HepG2 (cell line): ENCODE measurements at regions not wholly inside any gene's neighbourhood (a gene's known extent, or its start where the extent isn't known, plus 50 kb on each side); places are given as distances from the start of the nearest gene placed in this dataset.

ENCODE experiments used
- CTCF ChIP-seq: sonication (generic); formaldehyde crosslinking; IDR thresholded peaks from 2 replicates; pipeline ENCODE4 v1.5.0; 2020; ENCODE audit warnings: mild to moderate bottlenecking, missing genetic modification reagents, moderate library complexity
- IRF1 ChIP-seq: sonication (generic); formaldehyde crosslinking; IDR thresholded peaks from 2 replicates; pipeline ENCODE4 v1.4.0; 2020; ENCODE audit warnings: low read depth, mild to moderate bottlenecking, missing genetic modification reagents
- JUN ChIP-seq: sonication (generic); formaldehyde crosslinking; IDR thresholded peaks from 2 replicates; pipeline ENCODE4 v1.4.0; 2020; ENCODE audit warnings: mild to moderate bottlenecking, missing genetic modification reagents
- KDM5A ChIP-seq: fragments of 200-600 bp; sonication (generic); IDR thresholded peaks from 2 replicates; pipeline ENCODE4 v1.7.0; 2018; ENCODE audit warnings: antibody characterized with exemption, mild to moderate bottlenecking, low read length, borderline replicate concordance
- PHF21A ChIP-seq: sonication (generic); formaldehyde crosslinking; IDR thresholded peaks from 2 replicates; pipeline ENCODE4 v1.5.0; 2020; ENCODE audit warnings: mild to moderate bottlenecking, missing genetic modification reagents
- POLR2AphosphoS5 ChIP-seq: IDR thresholded peaks from 2 replicates; pipeline ENCODE4 v1.6.1; 2012; ENCODE audit warnings: low read depth, low read length
- TCF12 ChIP-seq, 2 experiments: fragments of 450-650 bp in 1 of 2; sonication (generic) in 1 of 2; formaldehyde crosslinking in 1 of 2; IDR thresholded peaks; 2 replicates each; pipeline versions ENCODE4 v1.6.1 to v1.8.0; 2017 to 2022; ENCODE audit warnings: antibody characterized with exemption in 1 of 2, mild to moderate bottlenecking in 1 of 2, missing genetic modification reagents in 1 of 2, moderate library complexity in 1 of 2
- TOE1 ChIP-seq: sonication (generic); formaldehyde crosslinking; IDR thresholded peaks from 2 replicates; pipeline ENCODE4 v1.4.0; 2020; ENCODE audit warnings: mild to moderate bottlenecking, missing genetic modification reagents
- YY1 ChIP-seq: IDR thresholded peaks from 2 replicates; pipeline ENCODE4 v1.6.1; 2011; ENCODE audit warnings: low read length, low read depth, moderate library complexity, mild to moderate bottlenecking; ENCODE audit not compliant: insufficient read depth, insufficient replicate concordance
- ZNF530 ChIP-seq: sonication (generic); formaldehyde crosslinking; IDR thresholded peaks from 2 replicates; pipeline ENCODE4 v1.5.0; 2020; ENCODE audit warnings: low read depth, mild to moderate bottlenecking, missing genetic modification reagents

GRCh38 chr11:25485315-25485714 is 846.6 kb upstream of the ANO3 start:
- TF ChIP-seq TCF12 (IDR thresholded peaks at IDR 0.05), result no peak
- no peak for TF ChIP-seq TCF12 (CRISPR knock-in tag; IDR thresholded peaks at IDR 0.05)
- TF ChIP-seq IRF1, result no peak
- TF ChIP-seq CTCF (CRISPR knock-in tag), result no peak
- TF ChIP-seq JUN (CRISPR knock-in tag), result no peak
- no peak for TF ChIP-seq TOE1 (CRISPR knock-in tag)
- TF ChIP-seq KDM5A, result no peak
- no peak for TF ChIP-seq PHF21A
- TF ChIP-seq POLR2AphosphoS5, result no peak
- no peak for TF ChIP-seq YY1
- TF ChIP-seq ZNF530 (CRISPR knock-in tag), result no peak
